HG03196 (cell line): ENCODE measurements at regions not wholly inside any gene's neighbourhood (a gene's known extent, or its start where the extent isn't known, plus 50 kb on each side); places are given as distances from the start of the nearest gene placed in this dataset.
"Not testable (repeated sequence)": the region's sequence is repeated elsewhere in the genome, so short reads cannot be mapped to it uniquely, and the experiment has no call there.

Experiments used
- ATAC-seq: cut with Tn5 transposase; IDR thresholded peaks from one replicate; pipeline ENCODE4 v1.9.1; 2021; ENCODE audit not compliant: unreplicated experiment

DNA sequence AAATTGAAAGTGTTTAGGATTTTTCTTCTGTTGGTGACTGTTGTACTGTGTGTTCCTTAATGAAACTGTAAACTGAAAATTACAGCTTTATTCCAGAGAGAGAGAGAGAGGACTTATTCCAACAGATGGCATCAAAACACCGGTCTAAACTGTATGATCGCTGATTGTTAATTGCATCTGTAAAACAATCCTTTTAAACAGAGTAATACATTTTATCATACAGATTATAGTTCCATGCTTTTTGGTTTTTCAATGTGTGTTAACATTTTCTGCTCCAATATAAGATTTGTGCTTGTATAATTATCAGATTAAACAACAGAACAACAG lies 289.7 kb upstream of the DNAJC19 start:
- no peak for ATAC-seq

DNA sequence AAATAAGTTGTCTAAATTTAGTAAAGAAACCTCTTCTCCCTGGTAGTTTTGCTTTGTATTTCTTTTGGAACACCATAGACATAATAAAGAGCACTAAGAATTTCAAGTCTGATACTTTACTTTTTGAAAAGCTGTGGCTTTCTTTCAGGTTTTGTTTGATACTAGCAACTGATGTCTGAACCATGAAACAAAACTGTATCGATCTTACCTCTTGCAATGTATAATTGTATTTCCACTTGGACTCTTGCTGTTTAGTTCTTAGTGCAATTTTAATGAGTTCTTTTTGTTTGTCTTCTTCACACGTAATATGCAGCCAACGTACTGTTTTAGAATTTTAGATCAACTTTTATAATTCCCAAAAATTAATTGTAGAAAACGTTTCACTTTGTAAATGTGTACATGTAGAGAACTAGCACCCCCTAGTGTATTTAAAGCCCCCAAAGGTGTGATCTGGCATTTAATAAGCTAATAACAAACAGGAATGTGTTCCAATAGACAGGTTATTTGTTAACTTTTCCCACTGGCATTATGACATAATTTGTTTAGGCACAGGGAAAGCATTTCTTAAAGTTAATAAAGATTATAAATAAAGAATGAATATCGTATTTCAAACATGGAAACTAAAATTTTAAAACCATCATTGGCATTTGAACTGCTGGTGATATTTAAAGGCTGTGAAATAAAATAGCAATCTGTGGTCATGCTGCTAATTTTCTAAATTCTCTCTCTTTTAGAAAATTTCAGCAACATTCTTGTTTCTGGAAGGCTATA lies 289.1 kb upstream of the DNAJC19 start:
- ATAC-seq = no peak

DNA sequence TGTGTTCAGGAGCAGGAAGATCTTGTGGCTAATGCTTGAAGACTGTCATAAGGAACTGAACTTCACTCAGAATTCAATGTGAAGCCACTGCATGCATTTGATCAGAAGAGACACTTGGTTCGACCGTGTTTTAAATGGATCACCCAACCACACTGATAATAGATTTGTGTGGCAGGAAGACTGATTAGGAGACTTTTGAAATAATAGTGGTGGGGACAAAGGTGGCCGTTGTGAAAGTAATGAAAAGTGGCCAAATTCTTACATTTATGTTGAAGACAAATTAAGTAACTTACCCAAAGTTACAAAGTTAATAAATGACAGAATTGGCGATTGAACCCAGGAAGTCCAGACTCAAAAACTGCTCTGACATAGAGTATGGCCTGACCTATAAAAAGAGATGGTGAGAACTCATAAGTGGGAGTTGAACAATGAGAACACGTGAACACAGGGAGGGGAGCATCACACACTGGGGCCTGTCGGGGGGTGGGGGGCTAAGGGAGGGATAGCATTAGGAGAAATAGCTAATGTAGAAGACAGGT lies 286.9 kb upstream of the DNAJC19 start:
- ATAC-seq = no peak

DNA sequence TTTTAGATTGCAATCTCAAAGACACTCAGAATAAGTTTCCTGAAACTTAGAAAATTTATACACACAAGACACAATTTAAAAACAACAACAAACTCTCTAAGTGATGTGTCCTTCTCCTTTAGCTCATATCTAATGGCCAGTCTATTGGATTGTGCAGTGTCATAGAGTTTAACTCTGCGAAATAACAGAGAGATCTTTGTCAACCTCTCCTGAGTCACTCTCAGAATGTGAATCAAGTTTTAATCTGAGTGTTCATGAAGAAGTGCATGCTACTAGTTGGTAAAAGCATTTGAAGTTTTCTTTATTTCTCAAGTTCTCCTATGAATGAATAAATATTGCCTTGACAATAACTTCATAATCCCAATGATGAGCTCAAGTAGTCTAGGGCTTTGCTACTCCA lies 284.5 kb upstream of the DNAJC19 start:
- no peak for ATAC-seq

DNA sequence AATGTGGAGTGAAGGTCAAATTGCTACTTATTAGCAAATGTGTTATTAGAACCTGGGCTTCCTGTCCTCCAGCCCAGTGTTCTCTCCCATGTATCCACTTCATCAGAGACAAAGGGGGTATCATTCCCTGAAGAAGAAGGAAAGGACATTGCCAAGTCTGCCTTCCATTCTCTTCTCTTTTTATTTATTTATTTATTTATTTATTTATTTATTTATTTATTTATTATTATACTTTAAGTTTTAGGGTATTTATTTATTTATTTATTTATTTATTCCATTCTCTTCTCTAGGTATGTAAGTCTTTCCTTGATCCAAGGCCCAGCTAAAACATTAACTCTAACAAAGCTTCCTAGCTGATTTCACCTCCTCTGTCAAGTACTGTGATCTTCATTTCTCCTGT lies 277.8 kb upstream of the DNAJC19 start:
- ATAC-seq = no peak

DNA sequence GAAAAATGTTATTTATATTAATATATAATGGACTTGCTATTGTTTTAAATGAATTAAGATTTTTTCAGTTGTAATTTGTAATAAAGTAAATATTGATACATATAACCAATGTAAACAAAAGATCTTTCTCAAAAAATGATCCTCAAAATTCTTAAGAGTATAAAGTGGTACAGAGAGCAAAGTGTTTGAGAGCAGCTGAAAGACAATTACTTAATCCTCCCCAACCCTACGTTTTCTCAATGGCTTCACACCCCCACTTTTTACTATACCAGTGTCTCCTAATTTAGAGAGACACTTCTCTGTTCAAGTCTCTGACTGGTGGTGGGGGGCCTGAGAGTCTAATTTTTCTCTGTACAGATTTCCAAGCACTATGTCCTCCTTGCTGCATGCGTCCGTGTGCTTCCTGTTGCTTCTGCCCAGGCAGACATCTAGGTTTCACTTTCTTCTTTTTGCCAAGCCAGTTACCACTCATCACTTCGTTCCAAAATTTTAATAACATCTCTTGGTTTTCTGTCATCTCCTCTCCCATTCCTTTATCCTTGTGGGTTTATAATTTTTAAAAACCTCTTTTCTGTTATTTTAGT lies 276.3 kb upstream of the DNAJC19 start:
- peak; percentile 95 for ATAC-seq

DNA sequence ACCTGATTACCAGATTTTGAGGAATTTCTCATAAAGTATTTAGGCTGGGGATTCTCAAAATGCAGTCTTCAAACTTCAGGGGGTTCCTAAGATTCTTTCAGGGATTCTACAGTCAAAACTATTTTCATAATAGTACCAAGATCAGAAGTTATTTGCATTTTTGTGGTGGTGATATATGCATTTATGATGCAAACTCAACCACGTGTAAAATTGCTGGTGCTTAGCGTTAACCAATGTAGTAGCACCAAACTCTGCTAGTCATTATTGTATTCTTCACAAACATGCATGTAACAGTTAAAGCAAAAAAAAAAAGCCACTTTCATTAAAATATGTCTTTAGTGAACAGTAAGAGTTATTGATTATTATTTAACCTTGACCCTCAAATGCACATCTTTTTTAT lies 274.9 kb upstream of the DNAJC19 start:
- no peak for ATAC-seq

DNA sequence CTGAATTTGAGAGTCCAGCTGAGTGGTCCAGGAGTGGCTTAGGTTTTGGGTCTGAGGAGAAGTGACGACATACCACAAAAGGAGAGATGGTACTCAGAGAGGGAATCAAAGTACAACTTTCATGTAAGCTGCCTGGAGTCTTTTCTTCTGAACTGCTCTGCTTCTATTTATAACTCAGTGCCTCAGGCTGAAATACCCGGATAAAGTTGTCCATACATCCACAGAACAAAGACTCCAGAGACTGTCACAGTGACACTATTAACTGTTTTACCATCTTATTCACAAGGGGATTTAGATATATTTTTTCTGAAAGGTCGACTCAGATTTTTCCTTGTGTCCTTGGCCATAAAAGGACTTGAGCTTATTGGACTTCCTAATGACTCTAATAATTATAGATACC lies 264.3 kb upstream of the DNAJC19 start:
- no peak for ATAC-seq

DNA sequence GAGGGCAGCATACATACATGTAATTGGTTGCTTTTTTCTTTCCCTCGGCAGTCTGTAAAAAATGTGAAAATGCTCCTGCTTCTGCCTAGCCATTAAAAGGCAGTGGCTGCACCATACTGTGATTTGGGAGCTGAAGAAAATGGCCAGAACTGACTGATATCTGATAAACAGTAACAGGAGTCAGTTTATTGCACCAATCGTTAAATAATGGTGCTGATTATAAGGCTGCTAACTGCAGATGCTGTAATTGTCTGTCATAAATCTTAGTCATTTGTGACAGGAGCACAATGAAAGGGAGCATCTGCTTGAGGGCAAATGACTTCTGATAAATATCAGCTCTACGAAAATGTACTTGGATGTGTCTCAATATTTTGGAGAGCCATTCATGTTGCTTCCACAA lies 263.1 kb upstream of the DNAJC19 start:
- ATAC-seq = no peak

DNA sequence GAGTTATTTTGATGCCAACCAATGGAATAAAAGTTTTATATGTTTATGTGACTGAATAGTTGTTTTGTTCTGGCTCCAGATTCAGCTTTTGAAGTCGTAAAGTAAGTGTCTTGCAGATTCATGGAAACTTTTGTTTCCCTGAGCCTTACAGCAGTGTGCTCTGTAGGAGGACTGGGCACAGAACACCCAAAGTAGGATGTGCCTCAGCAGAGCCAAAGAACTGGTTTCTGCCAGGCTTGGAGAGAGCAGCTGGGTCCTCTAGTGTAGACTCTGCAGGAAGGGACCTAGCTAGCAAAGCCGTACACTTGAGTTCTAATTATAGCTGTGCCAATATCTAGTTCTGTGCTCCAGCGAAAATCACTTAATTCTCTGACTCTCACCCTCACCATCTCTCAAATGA lies 261.2 kb upstream of the DNAJC19 start:
- ATAC-seq = no peak

DNA sequence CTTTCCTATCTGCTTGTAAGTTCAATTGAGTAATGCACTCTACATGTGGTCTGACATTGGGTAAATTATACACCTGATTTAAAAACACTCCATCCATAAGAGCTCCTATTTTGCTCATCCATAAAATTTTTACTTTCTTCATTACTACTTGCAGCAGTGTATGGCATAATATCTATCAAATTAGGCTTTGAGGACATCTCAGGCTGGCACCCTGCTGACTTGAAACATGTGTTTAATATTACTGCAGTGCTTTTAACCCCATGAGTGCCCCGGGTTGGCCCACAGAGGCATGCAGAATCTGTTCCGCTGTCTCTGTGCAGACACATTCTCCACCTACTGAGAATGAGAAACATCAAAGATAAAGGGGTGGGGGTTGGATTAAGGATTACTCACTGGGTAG lies 249.9 kb upstream of the DNAJC19 start:
- ATAC-seq = no peak

DNA sequence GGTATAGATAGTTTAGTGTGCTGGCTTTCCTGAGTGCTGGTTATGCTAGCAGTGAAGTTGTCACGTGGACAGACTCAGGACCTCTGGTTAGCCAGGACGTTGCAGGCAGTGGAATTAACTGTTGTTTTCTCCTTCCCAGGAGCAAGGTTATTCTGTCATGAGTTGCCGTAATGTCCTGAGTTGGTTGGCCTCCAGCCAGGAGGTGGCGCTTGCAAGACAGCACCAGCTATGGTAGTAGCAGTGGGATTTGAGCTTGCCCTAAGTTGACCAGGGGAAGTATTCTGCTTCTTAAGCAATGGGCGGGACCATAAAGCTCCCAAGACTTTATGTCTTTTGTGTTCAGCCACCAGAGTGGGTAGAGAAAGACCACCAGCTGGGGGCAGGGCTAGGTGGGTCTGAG lies 240.7 kb upstream of the DNAJC19 start:
- ATAC-seq = no peak

DNA sequence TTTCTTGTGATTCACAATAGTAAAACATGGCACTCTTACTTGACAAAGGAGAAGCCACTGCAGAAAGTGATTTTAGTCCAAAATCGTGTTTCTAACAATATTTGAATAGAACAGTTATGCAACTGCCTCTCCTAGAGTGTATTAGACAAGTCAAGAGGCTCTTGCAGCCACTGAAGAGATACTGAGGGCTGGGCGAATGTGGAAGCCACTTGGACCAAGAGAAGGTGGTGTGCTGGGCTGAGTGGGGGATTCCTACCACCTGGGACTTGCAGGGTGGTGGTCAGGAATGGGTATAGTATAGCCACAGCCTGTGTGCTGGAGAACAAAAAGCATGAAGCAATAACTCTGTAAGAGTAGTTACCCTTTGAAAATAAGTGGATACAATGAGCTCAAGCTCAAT lies 223.8 kb upstream of the DNAJC19 start:
- ATAC-seq = no peak

DNA sequence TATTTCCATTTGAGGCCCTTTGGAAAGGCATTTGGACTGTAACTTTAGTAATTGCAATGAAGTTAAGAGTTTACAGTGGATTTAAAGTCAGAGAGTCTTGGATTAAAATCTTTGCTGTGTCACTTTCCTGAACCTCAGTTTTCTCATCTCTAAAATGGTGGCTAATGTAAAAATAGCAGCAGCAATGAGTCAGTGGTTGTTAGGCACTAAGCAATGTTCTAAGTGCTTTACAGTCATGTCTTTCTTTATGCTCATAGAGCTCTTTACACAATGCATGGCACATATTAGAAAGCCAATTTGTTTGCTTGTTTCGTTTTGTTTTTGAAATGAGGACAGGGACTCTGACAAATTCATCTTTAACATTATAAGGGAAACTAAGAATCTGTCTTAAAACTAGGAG lies 222.7 kb upstream of the DNAJC19 start:
- no peak for ATAC-seq

DNA sequence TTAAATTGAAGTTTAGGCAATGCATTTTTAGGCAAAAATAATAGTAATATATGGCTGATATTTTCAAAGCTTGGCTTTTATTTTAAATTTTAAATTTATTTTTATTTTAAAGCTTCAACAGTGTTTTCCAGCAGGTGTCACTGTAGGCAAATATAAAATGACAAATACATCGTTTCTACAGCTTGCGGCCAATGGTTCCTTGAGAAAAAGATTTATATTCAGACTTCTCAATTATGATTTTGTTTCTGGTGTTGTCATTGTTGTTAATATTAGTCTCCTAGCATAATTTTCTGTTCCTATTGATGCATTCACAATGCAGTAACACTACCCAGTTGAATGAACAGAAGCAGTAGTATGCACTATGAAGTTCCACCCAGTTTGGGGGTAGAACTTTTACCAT lies 220.7 kb upstream of the DNAJC19 start:
- no peak for ATAC-seq

DNA sequence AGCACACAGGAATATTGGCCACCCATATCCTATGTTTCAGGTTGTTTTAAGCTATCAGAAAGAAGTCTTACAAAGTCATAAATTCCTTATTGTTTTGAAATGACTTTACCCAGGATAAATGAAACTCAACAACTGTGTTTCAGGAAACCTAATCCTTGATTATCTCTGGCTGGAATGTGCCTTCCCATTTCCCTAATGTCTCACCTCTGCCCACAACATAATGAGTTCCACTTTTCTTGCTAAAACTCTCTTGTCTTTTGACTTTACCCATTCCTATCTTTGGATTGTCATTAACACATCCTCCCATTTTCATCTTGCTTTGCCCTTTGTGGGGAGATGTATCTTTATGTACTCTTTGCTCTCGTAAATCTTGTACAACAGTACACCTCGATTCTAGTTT lies 200.0 kb upstream of the DNAJC19 start:
- no peak for ATAC-seq

DNA sequence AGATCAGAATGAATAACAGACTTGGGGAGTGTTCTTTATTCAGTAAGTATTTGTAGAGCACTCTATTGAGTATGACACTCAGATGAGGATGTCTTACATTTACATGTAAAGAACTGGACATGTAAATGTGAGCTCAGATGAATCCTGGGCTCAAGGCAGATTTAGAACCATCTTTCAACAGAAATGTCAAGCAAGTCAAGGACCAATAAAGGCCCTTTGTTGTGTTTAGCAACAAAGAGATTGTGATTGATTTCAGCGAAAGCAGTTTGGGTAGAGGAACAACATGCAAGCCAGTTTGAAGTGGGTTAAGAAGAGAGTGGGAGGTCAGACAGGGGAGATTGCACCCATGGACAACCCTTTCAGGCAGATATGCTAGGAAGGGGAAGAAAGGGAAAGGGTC lies 194.2 kb upstream of the DNAJC19 start:
- no peak for ATAC-seq

DNA sequence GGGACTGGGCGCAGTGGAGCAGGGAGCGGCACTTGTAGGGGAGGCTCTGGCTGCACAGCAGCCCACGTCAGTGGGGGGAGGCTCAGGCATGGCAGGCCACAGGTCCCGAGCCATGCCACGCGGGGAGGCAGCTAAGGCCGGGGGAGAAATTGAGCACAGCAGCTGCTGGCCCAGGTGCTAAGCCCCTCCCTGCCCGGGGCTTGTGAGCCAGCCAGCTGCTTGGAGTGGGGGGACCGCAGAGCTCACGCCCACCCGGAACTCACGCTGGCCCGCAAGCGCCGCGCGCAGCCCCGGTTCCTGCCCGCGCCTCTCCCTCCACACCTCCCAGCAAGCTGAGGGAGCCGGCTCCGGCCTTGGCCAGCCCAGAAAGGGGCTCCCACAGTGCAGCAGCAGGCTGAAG lies 193.5 kb upstream of the DNAJC19 start:
- not testable (repeated sequence) for ATAC-seq

DNA sequence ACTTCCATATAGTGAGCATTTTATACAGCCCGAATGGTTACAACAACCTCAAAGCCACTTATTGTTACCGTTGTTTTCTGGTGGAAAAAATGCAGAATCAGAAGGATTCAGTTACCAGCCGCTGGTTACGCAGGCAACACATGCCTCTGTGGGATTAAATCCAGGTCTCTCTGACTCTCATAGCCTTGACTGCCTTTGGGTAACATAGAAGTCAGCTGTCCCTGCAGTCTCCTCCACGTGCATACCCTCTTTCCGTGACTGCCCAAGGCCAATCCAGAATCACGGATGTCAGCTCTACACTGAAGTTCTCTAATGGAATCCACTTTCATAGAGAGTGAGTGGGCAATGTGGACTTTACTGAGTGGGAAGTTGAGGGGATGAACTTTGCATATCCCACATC lies 189.5 kb upstream of the DNAJC19 start:
- no peak for ATAC-seq

DNA sequence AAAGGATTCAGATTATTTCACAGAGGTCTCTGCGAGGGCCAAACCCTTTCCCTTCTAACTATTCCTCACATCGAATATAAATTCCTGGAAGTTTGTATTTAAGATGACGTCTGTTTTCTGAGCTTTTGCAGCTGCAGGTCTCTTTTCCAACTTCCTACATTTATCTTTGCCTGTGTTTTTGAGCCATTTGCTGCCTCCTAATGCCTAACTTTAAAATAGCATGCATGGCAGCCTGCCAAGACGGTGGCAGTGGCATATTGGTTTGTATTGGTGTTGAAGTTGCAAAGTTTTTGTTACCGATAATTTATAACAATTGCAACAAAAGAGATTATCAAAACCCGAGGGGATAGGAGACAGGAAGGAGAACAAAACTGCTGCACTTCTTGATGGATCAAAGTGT lies 187.1 kb upstream of the DNAJC19 start:
- no peak for ATAC-seq

DNA sequence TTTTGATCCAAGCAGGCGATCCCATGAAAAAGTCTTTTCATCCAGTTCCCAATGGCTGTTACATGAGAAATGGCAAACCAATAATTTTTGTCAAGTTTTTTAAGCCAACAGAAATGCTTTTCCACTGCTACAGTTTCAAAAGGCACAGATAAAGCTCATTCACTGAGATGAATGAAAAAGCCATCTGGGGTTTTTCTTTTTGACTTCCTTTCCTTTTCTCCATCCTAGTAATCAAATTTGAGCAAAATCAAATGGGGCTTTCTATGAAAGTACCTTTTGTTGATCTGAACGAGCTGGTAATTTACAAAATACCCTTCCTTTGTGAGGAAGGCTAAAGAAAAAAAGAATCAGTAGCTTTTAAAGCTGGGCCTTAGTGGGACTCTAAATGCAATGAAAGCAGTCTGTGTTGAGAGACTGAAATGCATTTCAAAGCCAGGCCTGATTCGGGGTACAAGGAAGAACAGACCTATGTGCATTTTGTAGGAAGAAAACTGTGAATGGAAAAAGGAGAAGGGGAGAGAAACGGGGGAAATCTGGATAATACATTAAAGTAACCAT lies 185.2 kb upstream of the DNAJC19 start:
- ATAC-seq = no peak

DNA sequence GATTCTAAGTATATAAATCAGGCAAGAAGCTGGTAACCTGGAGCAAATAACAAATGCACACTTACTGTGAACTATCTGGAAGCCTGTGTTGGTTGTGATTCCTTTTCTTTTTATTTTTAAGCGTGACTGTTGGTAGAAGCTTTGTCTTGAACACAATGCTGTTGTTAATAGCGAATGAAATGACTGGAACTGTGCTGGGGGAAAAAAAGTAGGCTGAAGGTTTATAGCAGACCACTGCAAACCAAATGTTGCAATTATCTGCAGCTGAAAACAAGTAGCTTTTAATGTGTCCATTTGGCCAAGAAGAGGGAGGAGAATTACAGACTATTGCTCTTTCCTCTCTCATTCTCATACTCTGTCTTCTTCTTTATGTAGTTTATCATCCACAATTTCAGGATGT lies 184.5 kb upstream of the DNAJC19 start:
- no peak for ATAC-seq

DNA sequence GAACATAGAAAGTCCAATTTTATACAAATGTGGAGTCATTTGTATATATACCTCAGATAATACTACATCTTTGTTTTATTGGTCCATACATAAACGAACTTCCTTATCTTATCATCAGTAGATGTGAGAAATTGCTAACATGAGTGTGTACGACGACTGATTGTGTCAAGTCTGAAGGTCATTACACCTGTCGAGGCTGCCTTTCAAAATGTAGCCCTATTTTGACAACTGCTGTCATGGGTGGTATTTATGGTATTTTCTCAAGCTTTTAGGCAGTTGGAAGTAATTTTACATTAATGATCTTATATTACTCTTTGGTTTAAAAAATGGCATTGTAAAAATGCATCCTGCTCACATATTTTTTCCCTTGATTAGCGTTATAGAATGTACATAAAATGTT lies 183.7 kb upstream of the DNAJC19 start:
- no peak for ATAC-seq
